A673 (cell line): ENCODE measurements at regions not wholly inside any gene's neighbourhood (a gene's known extent, or its start where the extent isn't known, plus 50 kb on each side); places are given as distances from the start of the nearest gene placed in this dataset.

Source experiments
- BruUV-seq: library from RNA; stranded (reverse); fragments of 400-500 nt; replicated peaks from 2 replicates; lab custom pipeline; 2021; lab: Mats Ljungman, UMichigan
- CTCF ChIA-PET: fragments of 300-600 bp; sonication (Branson Sonifier 250); formaldehyde crosslinking; loops from one replicate; lab custom pipeline; 2022; ENCODE audit warnings: antibody characterized with exemption; lab: Charles Lee
- POLR2A ChIA-PET: fragments of 300-600 bp; sonication (Branson Sonifier 250); formaldehyde crosslinking; loops from one replicate; lab custom pipeline; 2022; ENCODE audit warnings: antibody characterized with exemption; ENCODE audit not compliant: low non-redundant PET; lab: Charles Lee
- DNase-seq: peaks from one replicate; pipeline ENCODE4 v3.0.0-alpha.2; 2015; ENCODE audit warnings: low spot score
- H3K27ac ChIP-seq: fragments of 200-600 bp; sonication (generic); 2 replicates; pipeline ENCODE4 v1.5.1; 2016; ENCODE audit warnings: mixed run types, low read depth, mild to moderate bottlenecking, mixed read lengths, antibody characterized with exemption, low read length; ENCODE audit not compliant: poor library complexity, severe bottlenecking
- H3K27me3 ChIP-seq: fragments of 200-600 bp; sonication (generic); replicated peaks from 2 replicates; pipeline ENCODE4 v1.6.1; 2017; ENCODE audit warnings: mixed run types, low read depth, mild to moderate bottlenecking, mixed read lengths, antibody characterized with exemption, low read length; ENCODE audit not compliant: insufficient read depth, poor library complexity
- H3K36me3 ChIP-seq: fragments of 200-600 bp; sonication (generic); 2 replicates; pipeline ENCODE4 v1.6.1; 2016; ENCODE audit warnings: mixed run types, mild to moderate bottlenecking, mixed read lengths, antibody characterized with exemption, low read length; ENCODE audit not compliant: insufficient read depth, poor library complexity, severe bottlenecking
- H3K4me1 ChIP-seq: fragments of 200-600 bp; sonication (generic); 2 replicates; pipeline ENCODE4 v1.6.1; 2017; ENCODE audit warnings: mixed run types, mild to moderate bottlenecking, mixed read lengths, antibody characterized with exemption, low read length; ENCODE audit not compliant: insufficient read depth, poor library complexity, severe bottlenecking
- H3K4me3 ChIP-seq: fragments of 200-600 bp; sonication (generic); 2 replicates; pipeline ENCODE4 v1.5.1; 2016; ENCODE audit warnings: low read depth, mixed run types, mild to moderate bottlenecking, mixed read lengths, low read length; ENCODE audit not compliant: poor library complexity, severe bottlenecking
- H3K9me3 ChIP-seq: fragments of 200-600 bp; sonication (generic); 2 replicates; pipeline ENCODE4 v1.6.1; 2016; ENCODE audit warnings: mixed run types, low read depth, mild to moderate bottlenecking, mixed read lengths, antibody characterized with exemption, low read length; ENCODE audit not compliant: poor library complexity, severe bottlenecking
- CTCF ChIP-seq: fragments of 300-800, 200-600 bp; sonication (generic); conservative IDR thresholded peaks from 2 replicates; pipeline ENCODE4 v1.5.1; 2017; ENCODE audit warnings: low read depth, mild to moderate bottlenecking, antibody characterized with exemption, low read length, moderate library complexity, mixed read lengths
- EZH2 ChIP-seq: fragments of 200-600 bp; sonication (generic); IDR thresholded peaks from 2 replicates; pipeline ENCODE4 v1.6.1; 2017; ENCODE audit warnings: borderline replicate concordance, low read depth, mild to moderate bottlenecking, mixed read lengths, antibody characterized with exemption, low read length; ENCODE audit not compliant: poor library complexity, severe bottlenecking
- intact Hi-C: fragments of 100-400 bp; cut with micrococcal nuclease; formaldehyde crosslinking; loops from one replicate; pipeline ENCODE4 v1.10.0; 2022; ENCODE audit not compliant: unreplicated experiment

- no peaks in the 10 kb centered on the region for H3K9me3 ChIP-seq
- no peak for DNase-seq
- H3K27me3 ChIP-seq: no peaks in the 10 kb centered on the region
- TF ChIP-seq CTCF (no peak), EZH2 (no peak)
- ChIA-PET POLR2A (no interaction called here), CTCF (no interaction called here)
- no peak overlapping the region for H3K4me3 ChIP-seq
- H3K4me1 ChIP-seq: no peaks in the 10 kb centered on the region
- no TSS peak for BruUV-seq
- H3K36me3 ChIP-seq: no peaks in the 10 kb centered on the region
- intact Hi-C loops: no loop called here
- no peak overlapping the region for H3K27ac ChIP-seq
These were observed 309.5 kb upstream of the SGCG start for GRCh38 chr13:22871231-22871630.

DNA sequence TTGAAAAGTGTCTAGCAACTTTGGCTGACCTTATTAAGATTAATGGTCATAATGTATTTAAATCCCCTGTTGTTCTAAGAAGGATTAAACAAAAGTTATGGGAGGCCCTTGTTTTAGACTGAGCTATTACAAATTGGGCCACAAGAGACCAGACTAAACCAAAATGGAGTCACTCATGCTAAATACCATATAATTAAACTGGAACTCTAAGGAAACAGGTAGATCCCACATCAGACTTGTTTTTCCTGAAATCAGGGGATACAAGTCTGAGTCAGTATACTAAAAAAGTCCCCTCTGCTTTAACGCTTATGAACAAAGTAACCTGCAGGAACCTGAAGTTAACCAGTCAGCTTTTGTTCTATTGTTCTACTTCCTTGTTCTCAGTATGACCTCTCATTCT is 305.9 kb upstream of the SGCG start:
- no peak for TF ChIP-seq EZH2
- TF ChIP-seq CTCF: no peak
- CTCF ChIA-PET: no interaction called here
- Histone ChIP-seq H3K4me3 (no peak overlapping the region), H3K27me3 (no peaks in the 10 kb centered on the region), H3K27ac (no peak overlapping the region), H3K4me1 (no peaks in the 10 kb centered on the region), H3K9me3 (no peaks in the 10 kb centered on the region), H3K36me3 (no peaks in the 10 kb centered on the region)
- no peak for DNase-seq
- BruUV-seq: no TSS peak
- POLR2A ChIA-PET: no interaction called here
- intact Hi-C loops: no loop called here

DNA sequence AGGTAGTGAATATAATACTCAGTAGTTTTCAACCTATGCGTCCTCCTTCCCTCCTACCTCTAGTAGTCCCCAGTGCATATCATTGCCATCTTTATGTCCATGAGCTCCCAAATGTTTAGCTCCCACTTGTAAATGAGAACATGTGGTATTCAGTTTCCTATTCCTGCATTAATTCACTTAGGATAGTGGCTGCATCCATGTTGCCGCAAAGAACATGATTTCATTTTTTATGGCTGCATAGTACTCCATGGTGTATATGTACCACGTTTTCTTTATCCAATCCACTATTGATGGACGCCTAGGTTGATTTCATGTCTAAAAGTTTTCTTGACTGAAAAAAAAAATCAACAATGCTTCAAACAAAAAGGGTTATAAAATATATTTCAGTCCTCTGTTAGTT is 303.4 kb upstream of the SGCG start:
- DNase-seq: no peak
- Histone ChIP-seq H3K4me3 (no peak overlapping the region), H3K9me3 (no peaks in the 10 kb centered on the region), H3K27me3 (no peaks in the 10 kb centered on the region), H3K36me3 (no peaks in the 10 kb centered on the region), H3K4me1 (no peaks in the 10 kb centered on the region), H3K27ac (no peak overlapping the region)
- no TSS peak for BruUV-seq
- intact Hi-C loops: no loop called here
- ChIA-PET CTCF (no interaction called here), POLR2A (no interaction called here)
- TF ChIP-seq EZH2 (no peak), CTCF (no peak)
